Muscle of arm (tissue), 1 donor: ENCODE measurements at regions not wholly inside any gene's neighbourhood (a gene's known extent, or its start where the extent isn't known, plus 50 kb on each side); places are given as distances from the start of the nearest gene placed in this dataset.
"Not testable (repeated sequence)": the region's sequence is repeated elsewhere in the genome, so short reads cannot be mapped to it uniquely, and the experiment has no call there.

Experiments
- DNase-seq: peaks from one replicate; pipeline ENCODE4 v3.0.0-alpha.2; 2013

DNA sequence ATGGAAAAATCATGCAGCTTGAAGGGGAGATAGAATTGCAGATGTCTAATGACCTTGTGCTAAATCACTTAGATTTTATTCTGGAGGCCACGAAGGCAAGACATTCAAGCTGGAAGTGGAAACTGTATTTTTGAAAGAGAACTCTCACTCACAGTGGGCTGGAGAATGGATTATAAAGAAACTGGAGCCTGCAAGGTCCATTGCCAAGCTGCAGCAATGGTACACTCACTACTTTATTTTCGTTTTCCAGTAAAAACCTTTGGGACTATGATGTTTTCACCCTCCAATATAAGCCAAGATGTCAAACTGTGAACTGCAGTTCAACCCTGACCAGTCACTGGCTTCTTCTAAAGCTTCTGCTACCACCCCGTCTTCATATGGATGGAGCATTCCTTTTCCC, 62.0 kb downstream of the SKIDA1 start:
- DNase-seq, result peak; percentile 68

DNA sequence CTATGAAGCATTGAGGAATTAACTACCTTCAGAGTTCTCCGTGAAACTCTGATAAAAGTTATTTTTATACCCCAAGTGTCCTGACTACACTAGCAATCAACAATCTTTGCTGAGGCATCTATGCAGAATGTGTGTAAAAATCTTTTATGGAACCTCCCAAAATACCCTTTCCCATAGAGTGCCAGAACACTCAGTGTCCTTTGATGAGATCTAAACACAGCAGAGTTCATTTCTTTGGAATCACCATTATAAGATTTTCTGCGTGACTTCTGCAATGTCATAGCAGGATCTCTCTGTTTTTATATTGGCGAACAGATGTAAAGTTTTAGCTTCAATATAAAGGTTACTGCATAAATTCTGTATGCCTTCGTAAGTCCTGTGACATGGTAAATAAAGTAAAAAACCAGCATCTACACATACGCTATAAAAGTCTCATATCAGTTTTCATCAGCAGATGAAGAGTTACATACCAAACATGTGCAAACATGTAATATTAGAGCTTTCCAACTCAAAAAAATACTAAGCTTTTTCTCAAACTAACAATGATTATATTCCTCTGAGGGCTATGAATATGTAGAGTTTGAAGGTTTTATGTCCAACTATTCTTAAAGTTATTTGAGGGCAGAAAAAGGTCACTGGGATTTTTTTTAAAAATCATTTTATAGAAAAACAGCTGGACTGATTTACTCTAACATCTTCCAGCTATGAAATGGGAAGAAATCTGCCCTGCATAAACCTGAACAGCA, 67.2 kb downstream of the SKIDA1 start:
- DNase-seq, result peak; percentile 69

DNA sequence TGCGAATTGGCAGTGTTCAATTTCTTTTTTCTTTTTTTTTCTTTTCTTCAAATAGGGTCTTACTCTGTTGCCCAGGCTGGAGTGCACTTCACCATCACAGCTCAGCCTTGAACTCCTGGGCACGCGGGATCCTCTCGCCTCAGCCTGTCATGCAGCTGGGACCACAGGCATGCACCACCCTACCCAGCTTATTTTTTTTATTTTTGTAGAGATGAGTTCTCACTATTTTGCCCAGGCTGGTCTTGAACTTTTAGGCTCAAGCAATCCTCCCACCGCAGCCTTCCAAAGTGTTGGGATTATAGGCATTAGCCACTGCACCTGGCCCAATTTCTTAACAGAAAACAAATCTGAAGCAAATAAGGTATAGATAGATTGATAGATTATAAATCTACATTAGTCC, 69.3 kb downstream of the SKIDA1 start:
- no peak for DNase-seq

DNA sequence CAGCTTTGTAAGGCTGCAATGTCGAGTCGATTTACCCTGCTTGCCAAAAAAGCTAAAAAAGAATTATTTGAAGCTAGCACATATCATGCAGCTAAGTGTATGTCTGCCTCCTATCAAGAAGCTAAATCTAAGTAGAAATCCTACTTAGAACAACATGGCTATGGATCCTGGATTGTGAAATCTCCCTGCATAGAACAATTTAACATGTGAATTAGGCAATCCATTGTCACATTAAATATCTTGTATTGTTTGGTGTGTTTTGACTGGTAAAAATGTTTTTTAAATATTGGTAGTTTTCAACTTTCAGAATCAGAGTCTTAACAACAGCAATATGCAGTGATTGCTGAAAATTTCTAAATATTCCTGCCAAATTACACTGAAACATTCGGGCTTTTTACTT, 73.3 kb downstream of the SKIDA1 start:
- no peak for DNase-seq

DNA sequence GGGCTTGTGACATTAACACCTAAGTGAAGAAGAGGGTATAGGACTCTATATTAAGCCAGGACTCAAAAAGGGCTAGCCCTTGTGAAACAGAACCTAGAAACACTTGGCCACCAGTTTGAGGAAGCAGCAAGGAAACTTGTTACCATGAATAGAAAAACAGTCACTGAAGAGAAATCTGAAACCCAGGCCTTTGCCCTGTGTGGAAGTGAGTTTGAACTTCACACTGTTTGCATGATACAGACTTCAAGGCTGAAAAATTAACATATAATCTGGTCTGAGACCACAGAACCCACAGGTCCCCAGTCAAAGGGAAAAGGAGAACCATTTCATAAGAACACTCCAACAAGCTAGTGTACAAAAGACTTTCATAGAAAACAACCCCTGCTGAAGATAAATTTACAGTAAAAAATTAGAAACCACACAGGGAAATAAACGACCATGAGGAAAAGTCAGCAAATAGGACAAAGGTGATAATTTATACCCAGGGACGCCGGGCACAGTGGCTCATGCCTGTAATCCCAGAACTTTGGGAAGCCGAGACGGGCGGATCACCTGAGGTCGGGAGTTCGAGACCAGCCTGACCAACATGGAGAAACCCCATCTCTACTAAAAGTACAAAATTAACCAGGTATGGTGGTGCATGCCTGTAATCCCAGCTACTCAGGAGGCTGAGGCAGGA, 76.1 kb downstream of the SKIDA1 start:
- no peak for DNase-seq

DNA sequence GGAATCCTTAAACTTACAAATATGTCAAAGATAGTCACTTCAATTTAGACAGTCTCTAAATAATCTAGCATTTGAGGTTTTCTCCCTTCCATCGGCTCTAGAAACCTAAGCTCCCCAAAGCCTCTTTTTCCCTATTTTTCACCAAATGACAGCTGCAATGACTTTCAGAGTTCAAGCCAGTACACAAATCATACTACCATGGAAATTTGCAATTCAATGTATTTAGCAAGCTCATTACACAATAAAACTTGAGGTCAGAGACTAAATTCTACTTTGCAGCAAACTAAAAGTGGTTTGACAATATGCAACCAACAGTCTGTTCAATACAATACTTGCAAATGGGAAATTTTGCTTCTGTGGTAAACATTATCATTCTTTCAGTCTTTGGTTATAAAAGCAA, 80.3 kb downstream of the SKIDA1 start:
- DNase-seq, result no peak

DNA sequence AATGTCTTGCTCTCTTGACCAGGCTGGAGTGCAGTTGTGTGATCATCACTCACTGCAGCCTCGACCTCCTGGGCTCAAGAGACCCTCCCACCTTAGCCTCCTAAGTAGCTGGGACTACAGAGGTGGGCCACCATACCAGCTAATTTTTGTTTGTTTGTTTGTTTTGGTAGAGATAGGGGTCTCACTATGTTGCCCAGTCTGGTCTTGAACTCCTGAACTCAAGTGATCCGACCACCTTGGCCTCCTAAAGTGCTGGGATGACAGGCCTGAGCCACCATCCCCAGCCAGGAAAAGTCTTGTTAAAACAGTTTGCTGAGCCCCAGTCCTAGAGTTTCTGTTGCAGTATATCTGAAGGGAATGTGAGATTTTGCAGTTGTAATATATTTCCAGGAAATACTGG, 83.9 kb downstream of the SKIDA1 start:
- DNase-seq, result no peak

DNA sequence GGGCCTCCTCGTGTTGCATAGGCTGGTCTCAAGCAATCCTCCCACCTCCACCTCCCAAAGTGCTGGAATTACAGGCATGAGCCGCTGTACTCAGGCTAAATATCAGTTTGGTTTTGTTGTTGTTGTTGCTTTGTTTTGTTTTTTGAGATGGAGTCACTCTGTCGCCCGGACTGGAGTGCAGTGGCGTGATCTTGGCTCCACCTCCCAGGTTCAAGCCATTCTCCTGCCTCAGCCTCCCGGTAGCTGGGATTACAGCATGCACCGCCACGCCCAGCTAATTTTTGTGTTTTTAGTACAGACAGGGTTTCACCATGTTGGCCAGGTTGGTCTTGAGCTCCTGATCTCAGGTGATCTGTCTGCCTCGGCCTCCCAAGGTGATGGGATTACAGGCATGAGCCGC, 86.6 kb downstream of the SKIDA1 start:
- DNase-seq, result not testable (repeated sequence)

DNA sequence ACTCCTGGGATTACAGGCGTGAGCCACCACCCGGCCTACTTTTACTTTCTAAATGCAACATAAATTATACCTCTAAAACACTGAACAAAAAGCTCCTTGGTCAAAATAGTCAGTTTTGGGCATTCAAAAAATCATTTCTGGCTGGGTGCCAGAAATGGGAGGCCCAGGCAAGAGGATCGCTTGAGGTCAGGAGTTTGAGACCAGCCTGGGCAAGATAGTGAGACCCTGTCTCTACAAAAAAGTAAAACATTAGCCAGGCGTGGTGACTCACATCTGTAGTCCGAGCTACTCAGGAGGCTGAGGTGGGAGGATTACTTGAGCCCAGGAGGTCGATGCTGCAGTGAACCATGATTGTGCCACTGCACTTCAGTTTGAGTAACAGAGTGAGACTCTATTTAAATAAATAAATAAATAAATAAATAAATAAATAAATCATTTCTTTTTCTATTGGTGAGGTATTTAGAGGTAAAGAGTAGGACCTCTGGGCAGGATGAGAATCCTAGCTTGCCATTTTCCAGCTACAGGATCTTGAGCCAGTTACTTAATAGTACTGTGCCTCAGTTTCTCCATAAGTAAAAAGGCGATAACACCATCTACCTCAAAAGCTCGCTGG, 87.6 kb downstream of the SKIDA1 start:
- DNase-seq, result no peak

DNA sequence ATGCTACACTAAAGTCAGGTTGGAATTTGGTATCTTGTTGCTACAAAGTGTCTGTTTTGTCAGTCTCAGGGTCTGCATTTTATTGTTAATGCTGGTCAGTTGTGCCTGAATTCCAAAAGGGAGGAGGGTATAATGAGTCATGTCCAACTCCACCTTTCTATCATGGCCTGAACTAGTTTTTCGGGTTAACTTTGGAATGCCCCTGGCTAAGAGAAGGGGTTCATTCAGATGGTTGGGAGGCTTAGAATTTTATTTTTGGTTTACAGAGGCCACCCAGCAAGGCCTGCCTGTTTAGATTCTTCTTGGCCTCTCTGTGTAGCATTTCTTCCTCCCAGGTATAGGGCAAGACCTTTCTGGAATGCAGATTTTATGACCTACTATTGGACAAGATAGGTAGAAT, 93.2 kb downstream of the SKIDA1 start:
- DNase-seq, result no peak

DNA sequence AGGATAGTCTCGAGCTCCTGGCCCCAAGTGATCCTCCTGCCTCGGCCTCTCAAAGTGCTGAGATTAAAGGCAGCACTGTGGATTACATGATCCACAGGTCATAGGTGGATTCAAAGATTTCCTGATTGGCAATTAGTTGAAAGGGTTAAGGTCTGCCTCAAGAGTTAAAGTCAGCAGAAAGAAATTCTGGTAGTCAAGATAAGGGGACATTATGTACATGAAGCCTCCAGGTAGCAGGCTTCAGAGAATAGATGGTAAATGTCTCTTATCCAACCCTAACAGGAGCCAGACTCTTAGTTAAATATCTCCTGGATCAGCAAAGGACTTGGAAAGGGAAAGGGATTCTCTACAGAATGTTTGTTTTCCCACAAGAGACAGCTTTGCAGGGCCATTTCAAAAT, 93.7 kb downstream of the SKIDA1 start:
- DNase-seq, result no peak

DNA sequence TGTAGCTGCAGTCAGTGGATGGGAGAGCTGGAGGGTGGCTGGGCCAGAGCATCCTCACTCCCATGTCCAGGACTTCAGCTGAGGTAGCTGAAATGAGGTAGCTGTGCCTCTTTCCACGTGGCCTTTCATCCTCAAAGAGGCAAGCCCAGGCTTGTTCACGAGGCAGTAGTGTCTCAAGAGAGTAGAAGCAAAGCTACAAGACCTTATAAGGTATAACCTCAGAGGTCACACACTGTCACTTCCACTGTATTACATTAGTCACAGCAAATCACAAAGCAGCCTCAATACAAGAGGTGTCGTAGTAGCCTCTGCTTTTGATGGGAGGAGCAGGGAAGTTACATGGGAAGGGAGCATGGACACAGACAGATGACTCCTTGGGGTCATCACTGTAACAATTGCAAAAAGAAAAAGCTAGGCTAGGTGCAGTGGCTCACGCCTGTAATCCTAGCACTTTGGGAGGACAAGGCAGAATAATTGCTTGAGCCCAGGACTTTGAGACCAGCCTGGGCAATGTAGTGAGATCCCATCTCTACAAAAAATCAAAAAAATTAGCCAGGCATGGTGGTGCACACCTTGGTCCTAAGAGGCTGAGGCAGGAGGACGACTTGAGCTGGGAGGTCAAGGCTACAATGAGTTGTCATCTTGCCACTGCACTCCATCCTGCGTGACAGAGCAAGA, 97.5 kb downstream of the SKIDA1 start:
- DNase-seq, result no peak

DNA sequence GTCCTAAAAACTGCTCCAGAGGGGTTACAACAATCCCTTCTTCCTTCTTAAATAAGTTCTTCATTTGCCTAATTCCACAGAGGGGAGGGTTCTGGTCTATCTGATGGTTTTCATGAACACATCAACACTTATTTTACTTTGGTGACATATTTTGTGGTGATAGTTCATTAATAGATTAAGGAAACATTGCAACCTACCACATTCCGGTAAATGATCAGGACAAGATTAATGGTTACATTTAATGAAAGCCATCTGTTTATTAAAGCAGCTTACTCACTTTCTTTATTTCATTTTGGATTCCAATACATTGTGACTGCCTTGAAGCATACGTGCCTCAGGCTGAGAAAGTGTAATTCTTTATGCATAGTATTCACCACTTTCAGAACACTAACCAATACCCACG, 101.0 kb downstream of the SKIDA1 start:
- DNase-seq, result no peak

DNA sequence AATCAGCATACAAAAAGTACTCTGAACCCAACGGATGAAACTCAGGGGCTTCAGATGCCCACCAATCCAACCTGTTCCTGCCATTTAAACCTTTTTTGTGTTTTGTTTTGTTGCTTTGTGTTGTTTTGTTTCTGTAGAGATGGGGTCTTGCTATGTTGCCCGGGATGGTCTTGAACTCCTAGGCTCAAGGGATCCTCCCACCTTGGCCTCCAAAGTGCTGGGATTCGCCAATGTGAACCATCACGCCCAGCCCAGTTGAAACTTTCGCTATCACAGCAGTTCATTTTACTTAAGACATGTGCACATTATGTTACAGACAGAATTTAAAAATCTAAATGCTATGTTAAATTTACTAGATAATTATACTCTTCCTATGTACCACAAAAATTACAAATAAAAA, 101.6 kb downstream of the SKIDA1 start:
- no peak for DNase-seq

DNA sequence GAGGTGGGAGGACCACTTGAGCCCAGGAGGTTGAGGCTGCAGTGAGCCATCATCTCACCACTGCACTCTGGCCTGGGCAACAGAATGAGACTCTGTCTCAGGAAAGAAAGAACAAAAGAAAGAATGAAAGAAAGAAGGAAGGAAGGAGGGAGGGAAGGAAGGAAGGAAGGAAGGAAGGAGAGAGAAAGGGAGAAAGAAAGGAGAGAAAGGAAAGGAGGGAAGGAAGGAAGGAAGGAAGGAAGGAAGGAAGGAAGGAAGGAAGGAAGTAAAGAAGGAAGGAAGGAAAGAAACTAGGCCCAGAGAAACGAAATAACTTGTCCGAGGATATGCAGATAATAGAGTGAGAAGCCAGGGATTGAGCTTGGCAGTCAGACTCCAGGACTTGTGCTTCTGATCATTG, 102.1 kb downstream of the SKIDA1 start:
- no peak for DNase-seq

DNA sequence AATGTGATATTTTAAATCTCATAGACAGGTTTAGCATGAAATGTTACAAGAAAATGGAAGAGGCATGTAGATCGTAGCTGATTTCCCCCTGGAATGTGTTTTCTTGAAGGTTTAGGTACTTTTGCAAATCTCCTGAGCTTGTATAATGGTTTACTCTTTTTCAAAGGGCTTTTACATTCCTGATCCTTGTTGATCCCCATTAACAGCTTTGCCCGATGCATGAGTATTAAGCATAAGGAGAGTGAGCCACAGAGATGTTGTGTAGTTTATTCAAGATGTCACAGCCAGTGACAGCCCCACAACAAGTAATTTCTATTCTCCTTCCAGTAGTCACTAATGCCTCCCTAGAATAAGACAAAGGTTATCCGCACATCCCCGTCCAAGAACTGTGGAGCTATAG, 103.7 kb downstream of the SKIDA1 start:
- no peak for DNase-seq

DNA sequence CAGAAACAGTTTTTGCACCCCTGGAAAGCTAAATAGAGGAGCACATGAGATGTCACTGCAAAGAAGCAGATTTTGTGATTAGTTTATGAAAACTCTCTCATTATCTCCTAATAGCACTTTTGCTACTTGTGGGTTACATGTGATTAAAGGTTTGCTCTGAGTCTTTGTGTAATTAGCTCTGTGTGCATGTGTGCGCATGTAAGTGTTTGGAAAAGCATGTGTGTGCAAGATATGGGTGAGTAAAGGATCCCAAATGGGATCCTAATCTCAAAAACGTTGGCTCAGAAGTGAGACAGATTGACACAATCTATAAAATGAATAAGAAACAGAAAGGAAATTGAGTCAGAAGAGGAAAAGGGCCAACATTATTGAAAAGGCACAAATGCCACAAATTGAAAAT, 104.5 kb downstream of the SKIDA1 start:
- no peak for DNase-seq

DNA sequence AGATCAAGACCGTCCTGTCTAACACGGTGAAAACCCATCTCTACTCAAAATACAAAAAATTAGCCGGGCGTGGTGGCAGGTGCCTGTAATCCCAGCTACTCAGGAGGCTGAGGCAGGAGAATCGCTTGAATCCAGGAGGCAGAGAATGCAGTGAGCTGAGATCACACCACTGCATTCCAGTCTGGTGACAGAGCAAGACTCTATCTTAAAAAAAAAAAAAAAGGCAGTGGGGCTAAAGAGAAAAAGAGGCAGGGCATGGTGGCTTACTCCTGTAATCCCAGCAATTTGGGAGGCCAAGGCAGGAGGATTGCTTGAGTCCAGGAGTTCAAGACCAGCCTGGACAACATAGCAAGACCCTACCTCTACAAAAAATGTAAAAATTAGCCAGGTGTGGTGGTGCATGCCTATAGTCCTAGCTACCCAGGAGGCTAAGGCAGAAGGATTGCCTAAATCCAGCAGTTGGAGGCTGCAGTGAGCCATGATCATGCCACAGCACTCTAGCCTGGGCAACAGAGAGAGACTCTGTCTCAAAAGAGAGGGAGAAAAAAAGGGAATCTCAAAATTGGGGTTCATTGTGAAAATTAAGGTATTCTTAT, 106.4 kb downstream of the SKIDA1 start:
- not testable (repeated sequence) for DNase-seq

DNA sequence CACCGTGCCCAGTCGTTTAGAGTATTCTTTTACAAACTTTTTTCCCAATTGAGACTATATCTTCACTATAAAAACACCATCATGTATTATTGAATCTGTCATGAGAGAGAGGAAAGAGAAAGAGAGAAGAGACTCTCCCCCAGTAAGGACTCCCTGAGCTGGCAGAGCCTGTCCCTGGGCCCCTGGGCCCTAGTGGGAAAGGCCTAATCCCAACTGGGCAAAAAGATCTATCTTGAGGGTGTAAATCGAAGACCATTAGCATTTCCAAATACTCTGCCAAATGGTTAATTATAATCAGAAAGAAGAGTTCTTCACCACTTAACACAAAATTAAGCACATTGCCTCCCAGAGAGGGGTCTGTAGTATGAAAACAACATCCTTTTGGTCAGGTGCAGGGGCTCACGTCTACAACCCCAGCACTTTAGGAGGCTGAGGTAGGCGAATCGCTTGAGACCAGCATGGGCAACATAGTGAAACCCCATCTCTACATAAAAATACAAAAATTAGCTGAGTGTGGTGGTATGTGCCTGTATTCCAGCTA, 108.2 kb downstream of the SKIDA1 start:
- no peak for DNase-seq

DNA sequence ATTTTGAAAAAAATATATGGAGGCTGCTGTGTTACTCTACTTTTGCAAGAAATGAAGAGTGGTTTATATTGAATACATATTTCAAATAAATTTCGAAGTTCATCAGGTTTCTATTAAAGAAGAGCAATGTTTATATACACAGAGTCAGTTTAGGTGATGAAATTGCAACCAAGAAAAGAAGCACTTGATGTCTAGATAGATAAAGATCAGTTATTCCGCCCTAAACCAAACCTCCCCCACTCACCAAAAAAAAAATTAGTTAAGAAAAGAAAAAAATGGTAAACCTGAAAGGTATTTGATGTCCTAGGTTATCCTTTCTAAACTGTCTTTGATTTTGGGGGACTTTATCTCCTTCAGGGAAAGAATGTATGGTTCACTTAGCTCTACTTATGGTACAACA, 111.8 kb downstream of the SKIDA1 start:
- DNase-seq, result no peak

DNA sequence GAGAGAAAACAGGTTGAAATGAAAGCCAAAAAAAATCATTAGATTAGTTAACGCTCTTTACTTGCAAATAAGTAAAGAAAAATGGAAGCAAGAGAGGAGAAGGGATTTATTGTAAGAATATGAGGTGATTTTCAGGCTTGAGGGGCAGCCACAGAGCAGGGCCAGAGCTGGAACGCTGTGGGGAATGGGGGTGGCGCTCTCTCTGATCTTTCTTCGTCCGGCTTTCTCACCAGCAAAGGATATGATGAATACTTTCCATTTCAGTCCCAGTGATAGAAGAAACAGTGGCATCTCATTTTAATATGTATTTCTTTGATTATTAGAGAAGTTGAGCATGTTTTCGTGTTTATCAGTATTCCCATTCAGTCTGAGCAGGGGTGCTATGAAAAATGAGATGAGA, 112.2 kb downstream of the SKIDA1 start:
- DNase-seq, result no peak

DNA sequence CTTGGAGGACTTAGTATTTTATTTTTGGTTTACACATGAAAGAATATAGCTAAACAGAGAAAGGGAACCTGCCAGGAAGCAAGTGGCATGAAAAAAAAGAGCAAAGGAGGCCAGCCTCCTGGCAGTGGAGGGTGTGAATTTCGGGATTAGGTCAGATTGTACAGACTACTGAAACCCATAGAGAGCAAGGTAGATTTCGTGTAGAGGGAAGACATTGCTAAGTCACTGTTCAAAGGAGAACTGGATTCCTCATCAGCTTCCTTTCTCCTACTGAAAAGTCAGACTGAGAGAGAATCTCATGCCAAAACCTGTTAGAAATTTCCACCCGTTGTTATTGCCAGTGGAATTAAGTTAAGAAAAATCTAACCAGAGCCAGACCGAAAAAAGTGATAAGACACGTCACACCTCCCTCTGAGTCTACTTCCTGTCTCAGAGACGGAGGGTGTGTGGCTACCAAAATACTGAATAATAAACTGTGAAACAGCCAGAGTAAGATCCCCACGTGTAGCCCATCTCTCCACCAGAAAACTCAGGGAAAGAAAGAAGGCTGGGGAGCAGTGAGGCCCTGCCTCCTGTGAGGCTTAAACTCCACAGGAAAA, 118.8 kb downstream of the SKIDA1 start:
- DNase-seq, result no peak
